Ureter (tissue), 1 donor: ENCODE measurements at regions not wholly inside any gene's neighbourhood (a gene's known extent, or its start where the extent isn't known, plus 50 kb on each side); places are given as distances from the start of the nearest gene placed in this dataset.
"Not testable (repeated sequence)": the region's sequence is repeated elsewhere in the genome, so short reads cannot be mapped to it uniquely, and the experiment has no call there.

Experiments used
- DNase-seq: peaks from one replicate; pipeline ENCODE4 v3.0.0-alpha.2; 2020; ENCODE audit warnings: low spot score
- donor health status: DM: yes; HTN: yes; CAD: no.

GRCh38 chr19:28168557-28168956 is 1044.4 kb downstream of the UQCRFS1 start:
- DNase-seq, result no peak

- DNase-seq, result no peak
Measured at GRCh38 chr19:28166025-28166424, 1046.9 kb downstream of the UQCRFS1 start.

GRCh38 chr19:28164214-28164613 is 1048.7 kb downstream of the UQCRFS1 start:
- DNase-seq, result no peak

- DNase-seq, result no peak
Measured at GRCh38 chr19:28159065-28159464, 1053.9 kb downstream of the UQCRFS1 start.

GRCh38 chr19:28155265-28155664 is 1057.7 kb downstream of the UQCRFS1 start:
- no peak for DNase-seq

- DNase-seq, result no peak
Measured at GRCh38 chr19:28154077-28154476, 1058.9 kb downstream of the UQCRFS1 start.

GRCh38 chr19:28153123-28153522 is 1059.8 kb downstream of the UQCRFS1 start:
- DNase-seq, result no peak

GRCh38 chr19:28152195-28152594 is 1060.8 kb downstream of the UQCRFS1 start:
- DNase-seq, result no peak

GRCh38 chr19:28150129-28150528 is 1062.8 kb downstream of the UQCRFS1 start:
- DNase-seq, result no peak

GRCh38 chr19:28148554-28148953 is 1064.4 kb downstream of the UQCRFS1 start:
- no peak for DNase-seq

- no peak for DNase-seq
Measured at GRCh38 chr19:28142258-28142657, 1070.7 kb downstream of the UQCRFS1 start.

- DNase-seq, result no peak
Measured at GRCh38 chr19:28140201-28140600, 1072.8 kb downstream of the UQCRFS1 start.

GRCh38 chr19:28137772-28138171 is 1075.2 kb downstream of the UQCRFS1 start:
- no peak for DNase-seq

GRCh38 chr19:28136796-28137195 is 1076.2 kb downstream of the UQCRFS1 start:
- DNase-seq, result no peak

- no peak for DNase-seq
Measured at GRCh38 chr19:28135825-28136224, 1077.1 kb downstream of the UQCRFS1 start.

GRCh38 chr19:28134311-28134710 is 1078.6 kb downstream of the UQCRFS1 start:
- DNase-seq, result peak; percentile 46

GRCh38 chr19:28130881-28131280 is 1082.1 kb downstream of the UQCRFS1 start:
- not testable (repeated sequence) for DNase-seq

- DNase-seq, result no peak
Measured at GRCh38 chr19:28130066-28130511, 1082.9 kb downstream of the UQCRFS1 start.

GRCh38 chr19:28128341-28128740 is 1084.6 kb downstream of the UQCRFS1 start:
- no peak for DNase-seq

- DNase-seq, result no peak
Measured at GRCh38 chr19:28126135-28126898, 1086.6 kb downstream of the UQCRFS1 start.

GRCh38 chr19:28122734-28123133 is 1090.2 kb downstream of the UQCRFS1 start:
- DNase-seq, result no peak

GRCh38 chr19:28118235-28118634 is 1094.7 kb downstream of the UQCRFS1 start:
- DNase-seq, result no peak

GRCh38 chr19:28117143-28117542 is 1095.8 kb downstream of the UQCRFS1 start:
- no peak for DNase-seq

GRCh38 chr19:28116379-28116778 is 1096.6 kb downstream of the UQCRFS1 start:
- not testable (repeated sequence) for DNase-seq
